Heart left ventricle (tissue), 16 donors: ENCODE measurements at regions not wholly inside any gene's neighbourhood (a gene's known extent, or its start where the extent isn't known, plus 50 kb on each side); places are given as distances from the start of the nearest gene placed in this dataset.
A peak's percentile ranks its signal among the peaks of the same experiment; 100 is the strongest.
"Not testable (repeated sequence)": the region's sequence is repeated elsewhere in the genome, so short reads cannot be mapped to it uniquely, and the experiment has no call there.

Experiments used
- ATAC-seq, 4 donors: fragments of 200-7000 bp; cut with Tn5 transposase; one replicate each; pipeline ENCODE4 v1.9.1; 2020 to 2022; ENCODE audit warnings: moderate library complexity in 4 of 4, mild to moderate bottlenecking in 3 of 4, moderate number of reproducible peaks in 1 of 4
- DNase-seq, 5 donors: peaks; one replicate each; pipeline ENCODE4 v3.0.0-alpha.2; 2020
- H3K27ac ChIP-seq, 12 donors: fragments of 200-600 bp; sonication (generic) in 4 of 12; one replicate each; pipeline versions ENCODE4 v1.5.0 to v1.8.0; 2016 to 2022; ENCODE audit warnings: mild to moderate bottlenecking in 2 of 12
- H3K27me3 ChIP-seq, 9 donors: fragments of 200-600 bp; sonication (generic) in 2 of 9; one replicate each; pipeline versions ENCODE4 v1.5.1 to v1.8.0; 2016 to 2022; ENCODE audit warnings: mild to moderate bottlenecking in 3 of 9
- H3K36me3 ChIP-seq, 9 donors: fragments of 200-600 bp; sonication (generic) in 2 of 9; one replicate each; pipeline versions ENCODE4 v1.5.0 to v1.8.0; 2018 to 2022; ENCODE audit warnings: mild to moderate bottlenecking in 2 of 9
- H3K4me1 ChIP-seq, 12 donors: fragments of 200-600 bp; sonication (generic) in 4 of 12; one replicate each; pipeline versions ENCODE4 v1.5.0 to v1.8.0; 2016 to 2022; ENCODE audit warnings: mild to moderate bottlenecking in 3 of 12
- H3K4me3 ChIP-seq, 12 donors: fragments of 200-600 bp; sonication (generic) in 4 of 12; one replicate each; pipeline versions ENCODE4 v1.5.0 to v1.8.0; 2017 to 2022; ENCODE audit warnings: mild to moderate bottlenecking in 9 of 12, moderate library complexity in 4 of 12
- H3K9me3 ChIP-seq, 12 donors: fragments of 200-600 bp; sonication (generic) in 4 of 12; one replicate each; pipeline versions ENCODE4 v1.5.0 to v1.8.0; 2016 to 2022; ENCODE audit warnings: mild to moderate bottlenecking in 1 of 12
- POLR2A ChIP-seq, 2 donors: fragments of 450-650 bp; IDR thresholded peaks; one replicate each; pipeline ENCODE4 v1.6.1; 2017; ENCODE audit warnings: antibody characterized with exemption in 2 of 2, mild to moderate bottlenecking in 2 of 2, moderate library complexity in 2 of 2
- WGBS, 4 donors: extraction: QIAGEN DNeasy Blood & Tissue Kit in 2 of 4; methylation state at CpG; one replicate each; pipeline versions ENCODE4 v1.1.5 to v1.1.7; 2013 to 2018; 5-methylcytosine and 5-hydroxymethylcytosine counted together
- intact Hi-C, 10 donors: fragments of 100-400 bp; cut with DNase I; formaldehyde crosslinking; loops; one replicate each; pipeline versions ENCODE4 v1.11.1 to v1.14.2; 2022
- TF ChIP-seq, protein P1 (sequence below), 12 donors: fragments of 200-600 bp; sonication (generic) in 4 of 12; IDR thresholded peaks; one replicate each; pipeline versions ENCODE4 v1.5.0 to v1.8.0; 2018 to 2022; ENCODE audit warnings: antibody characterized with exemption in 12 of 12, mild to moderate bottlenecking in 5 of 12
- donor health status: ischemic (EF 13 %, LVEDD 7.1; RV severe dilation, severe dysfunction).
- donor health status: healthy with polysubstance abuse.
- donor health status: DM: no; HTN: yes; CAD: no.
- donor health status: DM: no; HTN: no; CAD: no.
- donor health status: ischemic (EF 25% LVEDD 6.9; RV normal size, moderate dysfunction).
- donor health status: ischemic (EF 25% LVEDD 5.7; RV mildly dilated, moderate dysfunction).
- donor health status: healthy.
- donor health status: DM: yes; HTN: yes; CAD: no.
- donor health status: ischemic (EF 35%, LVEDD 5.7; RV mildly dilated, moderate dysfunction).
- donor health status: nonischemic (EF 11% LVEDD 7.7; RV severe dilation, severe dysfunction).
- donor health status: DM: yes; HTN: yes; CAD: no.
- donor health status: PGD.
- donor health status: ischemic (EF 29% LVEDD 5.4; RV normal size, mild dysfunction).
- donor health status: nonischemic (EF 23%, LVEDD 6.1; RV moderate dilation, normal function).

DNA sequence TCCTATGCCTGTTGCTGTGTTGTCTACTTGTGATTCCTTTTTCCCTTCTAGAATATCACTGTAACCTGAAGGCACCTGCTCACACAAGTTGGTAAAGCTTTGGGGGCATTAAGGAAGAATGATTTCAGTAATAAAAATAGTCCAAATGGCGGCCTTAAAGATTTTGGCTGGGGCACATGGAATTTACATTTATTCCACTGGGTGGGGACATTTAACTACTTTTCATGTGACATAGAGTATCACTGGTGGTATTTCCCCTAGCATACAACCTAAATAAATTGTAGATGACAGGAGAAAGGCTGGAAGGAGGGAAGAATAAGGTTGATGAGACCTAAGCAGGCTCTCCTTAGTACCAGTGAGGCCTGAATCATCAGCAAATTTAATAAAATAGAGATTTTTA is 121.8 kb upstream of the EDA2R start:
- TF ChIP-seq POLR2A (IDR thresholded peaks at IDR 0.05) = no peak
- TF ChIP-seq, protein P1, sequence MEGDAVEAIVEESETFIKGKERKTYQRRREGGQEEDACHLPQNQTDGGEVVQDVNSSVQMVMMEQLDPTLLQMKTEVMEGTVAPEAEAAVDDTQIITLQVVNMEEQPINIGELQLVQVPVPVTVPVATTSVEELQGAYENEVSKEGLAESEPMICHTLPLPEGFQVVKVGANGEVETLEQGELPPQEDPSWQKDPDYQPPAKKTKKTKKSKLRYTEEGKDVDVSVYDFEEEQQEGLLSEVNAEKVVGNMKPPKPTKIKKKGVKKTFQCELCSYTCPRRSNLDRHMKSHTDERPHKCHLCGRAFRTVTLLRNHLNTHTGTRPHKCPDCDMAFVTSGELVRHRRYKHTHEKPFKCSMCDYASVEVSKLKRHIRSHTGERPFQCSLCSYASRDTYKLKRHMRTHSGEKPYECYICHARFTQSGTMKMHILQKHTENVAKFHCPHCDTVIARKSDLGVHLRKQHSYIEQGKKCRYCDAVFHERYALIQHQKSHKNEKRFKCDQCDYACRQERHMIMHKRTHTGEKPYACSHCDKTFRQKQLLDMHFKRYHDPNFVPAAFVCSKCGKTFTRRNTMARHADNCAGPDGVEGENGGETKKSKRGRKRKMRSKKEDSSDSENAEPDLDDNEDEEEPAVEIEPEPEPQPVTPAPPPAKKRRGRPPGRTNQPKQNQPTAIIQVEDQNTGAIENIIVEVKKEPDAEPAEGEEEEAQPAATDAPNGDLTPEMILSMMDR (IDR thresholded peaks at IDR 0.05) = peak in 2 of 12 donors; percentile 8 to 11
- DNase-seq (no peak), ATAC-seq (no peak)
- no peaks in the 10 kb centered on the region for H3K9me3 ChIP-seq
- WGBS, 4 donors = 48 to 69% (median 55%) methylated on average over 1 of the region's 1 CpG
- H3K27me3 ChIP-seq = no peaks in the 10 kb centered on the region
- no peaks in the 10 kb centered on the region for H3K4me1 ChIP-seq
- no peak overlapping the region for H3K27ac ChIP-seq
- H3K4me3 ChIP-seq = no peak overlapping the region
- intact Hi-C loops = no loop called here
- no peaks in the 10 kb centered on the region for H3K36me3 ChIP-seq

DNA sequence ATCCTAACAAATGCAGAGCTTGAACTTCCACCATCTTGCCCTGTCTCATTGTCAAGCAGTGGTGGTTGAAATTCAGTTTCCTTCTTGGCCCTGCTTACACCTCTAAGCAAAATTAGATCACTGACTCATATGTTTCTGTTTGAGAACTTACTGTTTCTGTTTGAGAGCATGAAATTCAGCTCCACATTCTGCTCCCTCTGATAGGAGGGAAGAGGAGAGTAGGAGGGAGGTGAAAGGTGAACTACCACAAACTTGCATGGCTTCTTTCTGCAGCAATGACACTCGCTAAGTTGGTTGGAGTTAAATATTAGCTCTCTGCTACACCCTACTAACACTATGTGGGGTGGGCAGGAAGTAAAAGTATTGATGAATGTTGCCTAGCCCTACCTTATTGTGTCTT is 117.8 kb upstream of the EDA2R start:
- no peak for ATAC-seq
- H3K9me3 ChIP-seq = peaks cover 0 to 8% (median 0%) of the 10 kb centered on the region in 12 donors
- H3K27ac ChIP-seq = no peak overlapping the region
- peaks cover 0 to 2% (median 0%) of the 10 kb centered on the region in 9 donors for H3K27me3 ChIP-seq
- WGBS, 4 donors = 53 to 93% (median 63%) methylated on average over 1 of the region's 1 CpG
- H3K4me1 ChIP-seq = no peaks in the 10 kb centered on the region
- TF ChIP-seq POLR2A (IDR thresholded peaks at IDR 0.05) = no peak
- TF ChIP-seq, protein P1 (IDR thresholded peaks at IDR 0.05) = no peak
- H3K4me3 ChIP-seq = no peak overlapping the region
- intact Hi-C loops = no loop called here
- DNase-seq = no peak
- no peaks in the 10 kb centered on the region for H3K36me3 ChIP-seq

DNA sequence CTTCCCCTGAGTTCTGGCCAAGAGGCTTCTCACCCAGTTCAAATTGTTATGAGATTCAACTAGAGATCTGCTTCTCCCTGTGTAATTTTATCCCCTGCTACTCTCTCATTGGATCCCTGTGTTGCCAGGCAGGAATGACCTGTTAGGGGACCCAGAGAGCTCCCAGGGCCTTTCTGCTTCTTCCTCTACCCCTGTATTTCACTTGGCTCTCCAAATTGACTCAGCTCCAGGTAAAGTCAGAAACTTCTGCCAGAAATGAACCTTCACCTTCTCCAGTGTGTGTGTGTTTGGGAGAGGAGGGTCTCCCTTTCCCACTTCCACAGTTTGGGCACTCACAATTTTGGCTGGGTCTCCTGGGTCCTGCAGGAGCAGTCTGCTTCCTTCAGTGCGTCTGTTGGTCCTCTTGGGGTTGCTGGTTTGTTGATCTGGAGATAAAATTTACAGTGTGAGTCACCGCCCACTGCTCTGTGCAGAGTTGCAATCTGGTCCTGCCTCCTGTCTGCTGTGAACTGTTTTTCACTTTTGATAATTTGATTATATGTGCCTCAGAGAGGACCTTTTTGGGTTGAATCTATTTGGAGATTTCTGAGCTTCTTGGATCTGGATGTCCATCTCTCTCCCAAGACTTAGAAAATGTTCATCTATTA is 112.4 kb upstream of the EDA2R start:
- H3K36me3 ChIP-seq = no peaks in the 10 kb centered on the region
- H3K27me3 ChIP-seq = peaks cover 0 to 13% (median 0%) of the 10 kb centered on the region in 9 donors
- H3K4me3 ChIP-seq = no peak overlapping the region
- no peaks in the 10 kb centered on the region for H3K4me1 ChIP-seq
- DNase-seq (no peak), ATAC-seq (no peak)
- intact Hi-C loops = no loop called here
- 39 to 54% (median 49%) methylated on average over 2 of the region's 2 CpGs for WGBS, 4 donors
- no peak for TF ChIP-seq POLR2A (IDR thresholded peaks at IDR 0.05)
- TF ChIP-seq, protein P1 (IDR thresholded peaks at IDR 0.05) = no peak
- H3K27ac ChIP-seq = no peak overlapping the region
- H3K9me3 ChIP-seq = peaks cover 0 to 9% (median 0%) of the 10 kb centered on the region in 12 donors

DNA sequence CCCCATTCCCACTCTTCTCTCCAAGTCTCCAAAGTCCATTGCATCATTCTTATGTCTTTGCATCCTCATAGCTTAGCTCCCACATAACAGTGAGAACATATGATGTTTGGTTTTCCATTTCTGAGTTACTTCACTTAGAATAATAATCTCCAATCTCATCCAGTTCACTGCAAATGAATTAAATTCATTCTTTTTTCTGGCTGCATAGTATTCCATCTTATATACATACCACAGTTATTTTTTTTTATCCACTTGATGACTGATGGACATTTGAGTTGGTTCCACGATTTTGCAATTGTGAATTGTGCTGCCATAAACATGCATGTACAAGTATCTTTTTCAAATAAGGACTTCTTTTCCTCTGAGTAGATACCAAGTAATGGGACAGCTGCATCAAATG is 105.6 kb upstream of the EDA2R start:
- DNase-seq, intact Hi-C loops, H3K36me3 ChIP-seq, H3K4me3 ChIP-seq, H3K4me1 ChIP-seq, ATAC-seq, H3K27ac ChIP-seq, H3K27me3 ChIP-seq: not testable (repeated sequence)
- H3K9me3 ChIP-seq = peaks cover 0 to 17% (median 2%) of the 10 kb centered on the region in 12 donors
- WGBS, 4 donors = 41 to 62% (median 54%) methylated on average over 1 of the region's 1 CpG

DNA sequence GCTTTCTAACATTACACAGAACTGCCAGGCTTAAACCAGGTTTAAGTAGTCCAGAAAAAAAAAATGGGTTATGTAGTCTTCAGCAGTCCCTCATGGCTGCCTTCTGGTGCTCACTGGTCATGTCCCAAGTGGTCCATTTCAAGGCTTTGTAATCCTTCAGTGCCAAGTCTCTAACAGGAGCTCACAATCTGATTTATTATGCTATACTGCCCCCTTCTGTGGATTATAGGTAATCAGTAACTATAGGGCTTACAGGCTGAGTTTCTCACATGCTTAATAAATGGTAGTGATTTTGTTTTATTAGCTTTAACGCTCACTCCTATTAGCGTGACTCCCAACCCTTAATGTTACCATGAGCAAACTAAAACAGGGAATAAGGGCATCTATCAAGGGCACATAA is 92.5 kb upstream of the EDA2R start:
- no peak for DNase-seq
- intact Hi-C loops = loop anchor here in 2 of 10 donors (5.0 kb wide), 2 partner anchors 1144 to 1149 kb away; no protein-coding TSS in a partner anchor
- WGBS, 4 donors = 19 to 29% (median 22%) methylated on average over 2 of the region's 2 CpGs
- H3K9me3 ChIP-seq = no peaks in the 10 kb centered on the region
- no peaks in the 10 kb centered on the region for H3K36me3 ChIP-seq
- peak in 1 of 4 donors; percentile 42 for ATAC-seq
- H3K4me3 ChIP-seq = no peak overlapping the region
- no peaks in the 10 kb centered on the region for H3K4me1 ChIP-seq
- H3K27me3 ChIP-seq = no peaks in the 10 kb centered on the region
- H3K27ac ChIP-seq = no peak overlapping the region
- no peak for TF ChIP-seq POLR2A (IDR thresholded peaks at IDR 0.05)
- TF ChIP-seq, protein P1 (IDR thresholded peaks at IDR 0.05) = peak in 8 of 12 donors; percentile 12 to 36 (median 24)
